HepG2 (cell line): ENCODE measurements at regions not wholly inside any gene's neighbourhood (a gene's known extent, or its start where the extent isn't known, plus 50 kb on each side); places are given as distances from the start of the nearest gene placed in this dataset.

Experiments
- ATAC-seq: fragments of 200-7000 bp; cut with Tn5 transposase; 3 replicates; pipeline ENCODE4 v1.9.1; 2020; ENCODE audit warnings: mild to moderate bottlenecking, moderate library complexity
- BruUV-seq: library from RNA; stranded (reverse); fragments of 400-500 nt; replicated peaks from 2 replicates; lab custom pipeline; 2021; lab: Mats Ljungman, UMichigan
- CTCF ChIA-PET: fragments of 300-600 bp; formaldehyde crosslinking; extraction: SDS; loops from one replicate; lab custom pipeline; 2021; ENCODE audit warnings: low total read pairs, inconsistent platforms, low intra/inter-chr PET ratio; lab: Yijun Ruan, JAX
- POLR2A ChIA-PET: fragments of 350-600 bp; sonication (Branson Sonifier 250); formaldehyde crosslinking; loops from one replicate; lab custom pipeline; 2020; ENCODE audit warnings: antibody characterized with exemption, inconsistent platforms; lab: Yijun Ruan, JAX
- DNase-seq: peaks from one replicate; pipeline ENCODE4 v3.0.0-alpha.2; 2015; ENCODE audit warnings: low spot score
- FAIRE-seq: peaks from 3 replicates; lab custom pipeline; 2011; peaks lifted over from hg19 to GRCh38; lab: Jason Lieb, UNC
- H2AFZ ChIP-seq: one replicate; pipeline ENCODE4 v1.6.1; 2011; ENCODE audit warnings: low read length, inconsistent platforms
- H3K27ac ChIP-seq: fragments of 300-600 bp; 3 replicates; pipeline ENCODE4 v1.8.0; 2011; ENCODE audit warnings: mixed run types, mild to moderate bottlenecking, mixed read lengths, low read length, inconsistent platforms; ENCODE audit not compliant: insufficient read depth; ENCODE audit errors: extremely low read length
- H3K27me3 ChIP-seq, 2 experiments: fragments of 200-600 bp in 1 of 2; 2 replicates in 1 of 2; 3 replicates in 1 of 2; pipeline versions ENCODE4 v1.6.0 to v1.8.0; 2011; ENCODE audit warnings: low read length in 2 of 2, mild to moderate bottlenecking in 2 of 2, moderate library complexity in 2 of 2, inconsistent platforms in 1 of 2; ENCODE audit not compliant: insufficient read depth in 2 of 2, control insufficient read depth in 1 of 2
- H3K36me3 ChIP-seq, 2 experiments: fragments of 200-600 bp in 1 of 2; replicated peaks in 1 of 2; 2 replicates in 1 of 2; 3 replicates in 1 of 2; pipeline versions ENCODE4 v1.5.1 to v1.8.0; 2011; ENCODE audit warnings: low read length in 2 of 2, inconsistent platforms in 1 of 2; ENCODE audit not compliant: insufficient read depth in 2 of 2, control insufficient read depth in 1 of 2
- H3K4me1 ChIP-seq: 2 replicates; pipeline ENCODE4 v1.5.1; 2012; ENCODE audit warnings: low read length, inconsistent platforms; ENCODE audit not compliant: insufficient read depth
- H3K4me2 ChIP-seq: 2 replicates; pipeline ENCODE4 v1.6.0; 2011; ENCODE audit warnings: low read depth, low read length, inconsistent platforms
- H3K4me3 ChIP-seq, 3 experiments: fragments of 200-600 bp in 1 of 3; sonication (generic), shearing (Covaris generic) in 1 of 3; replicated peaks in 1 of 3; 2 replicates each; pipeline ENCODE4 v1.5.1; 2011 to 2016; ENCODE audit warnings: low read length in 3 of 3, inconsistent platforms in 2 of 3, low read depth in 2 of 3, mild to moderate bottlenecking in 2 of 3, control low read depth in 1 of 3, mixed read lengths in 1 of 3; ENCODE audit not compliant: insufficient read depth in 1 of 3
- H3K79me2 ChIP-seq: one replicate; pipeline ENCODE4 v1.6.1; 2011; ENCODE audit warnings: low read length, inconsistent platforms; ENCODE audit not compliant: insufficient read depth
- H3K9ac ChIP-seq: 2 replicates; pipeline ENCODE4 v1.6.0; 2011; ENCODE audit warnings: mild to moderate bottlenecking, low read depth, low read length, inconsistent platforms; ENCODE audit not compliant: insufficient read depth
- H3K9me3 ChIP-seq: 2 replicates; pipeline ENCODE4 v1.5.1; 2012; ENCODE audit warnings: mild to moderate bottlenecking, low read length
- H4K20me1 ChIP-seq: 2 replicates; pipeline ENCODE4 v1.6.0; 2011; ENCODE audit warnings: inconsistent platforms, mild to moderate bottlenecking, low read length, moderate library complexity; ENCODE audit not compliant: insufficient read depth
- HNRNPH1 ChIP-seq: fragments of 200-400 bp; formaldehyde crosslinking; optimal IDR thresholded peaks from 2 replicates; pipeline ENCODE3; 2017; ENCODE audit warnings: mild to moderate bottlenecking, low read depth, low read length
- KLF13 ChIP-seq: sonication (generic); formaldehyde crosslinking; IDR thresholded peaks from 2 replicates; pipeline ENCODE4 v1.4.0; 2020; ENCODE audit warnings: mild to moderate bottlenecking, missing genetic modification reagents
- MAFF ChIP-seq: IDR thresholded peaks from 2 replicates; pipeline ENCODE4 v1.6.1; 2011; ENCODE audit warnings: low read depth, low read length, improper control_type of control experiment
- NR2F6 ChIP-seq, 2 experiments: IDR thresholded peaks; 2 replicates each; pipeline ENCODE4 v1.6.1; 2016; ENCODE audit warnings: antibody characterized with exemption in 1 of 2, mild to moderate bottlenecking in 1 of 2
- SMYD3 ChIP-seq: sonication (generic); formaldehyde crosslinking; IDR thresholded peaks from 2 replicates; pipeline ENCODE4 v1.8.1; 2023; ENCODE audit warnings: mild to moderate bottlenecking, missing genetic modification reagents
- THAP7 ChIP-seq: sonication (generic); formaldehyde crosslinking; IDR thresholded peaks from 2 replicates; pipeline ENCODE4 v1.8.1; 2023; ENCODE audit warnings: mild to moderate bottlenecking, missing genetic modification reagents
- ZBTB3 ChIP-seq: sonication (generic); formaldehyde crosslinking; IDR thresholded peaks from 2 replicates; pipeline ENCODE4 v1.4.0; 2020; ENCODE audit warnings: low read depth, mild to moderate bottlenecking, moderate library complexity, missing genetic modification reagents, borderline replicate concordance
- ZBTB8A ChIP-seq: sonication (generic); formaldehyde crosslinking; IDR thresholded peaks from 2 replicates; pipeline ENCODE4 v1.4.0; 2020; ENCODE audit warnings: mild to moderate bottlenecking, low read depth, missing genetic modification reagents, borderline replicate concordance
- ZFYVE20 ChIP-seq: sonication (generic); formaldehyde crosslinking; IDR thresholded peaks from 2 replicates; pipeline ENCODE4 v1.8.0; 2023; ENCODE audit warnings: low read depth, mild to moderate bottlenecking, moderate library complexity, missing genetic modification reagents, borderline replicate concordance
- ZNF138 ChIP-seq: sonication (generic); formaldehyde crosslinking; IDR thresholded peaks from 2 replicates; pipeline ENCODE4 v1.5.0; 2020; ENCODE audit warnings: mild to moderate bottlenecking, low read depth, missing genetic modification reagents
- ZNF253 ChIP-seq: sonication (generic); formaldehyde crosslinking; IDR thresholded peaks from 2 replicates; pipeline ENCODE4 v1.8.0; 2022; ENCODE audit warnings: mild to moderate bottlenecking, missing genetic modification reagents, borderline replicate concordance
- ZNF574 ChIP-seq: sonication (generic); formaldehyde crosslinking; IDR thresholded peaks from 2 replicates; pipeline ENCODE4 v1.4.0; 2020; ENCODE audit warnings: missing genetic modification reagents
- ZNF710 ChIP-seq: sonication (generic); formaldehyde crosslinking; IDR thresholded peaks from 2 replicates; pipeline ENCODE4 v1.5.0; 2020; ENCODE audit warnings: mild to moderate bottlenecking, missing genetic modification reagents, borderline replicate concordance
- ZNF746 ChIP-seq: sonication (generic); formaldehyde crosslinking; IDR thresholded peaks from 2 replicates; pipeline ENCODE4 v1.8.0; 2022; ENCODE audit warnings: mild to moderate bottlenecking, missing genetic modification reagents
- ZZZ3 ChIP-seq: sonication (generic); formaldehyde crosslinking; IDR thresholded peaks from 2 replicates; pipeline ENCODE4 v1.4.0; 2020; ENCODE audit warnings: missing genetic modification reagents, mild to moderate bottlenecking, borderline replicate concordance
- WGBS: methylation state at CpG from one replicate; pipeline ENCODE4 v1.1.6; 2017; ENCODE audit warnings: low lambda C conversion rate; 5-methylcytosine and 5-hydroxymethylcytosine counted together
- in situ Hi-C: cut with HindIII; loops from 2 replicates; pipeline ENCODE4 v1.10.0; 2017; ENCODE audit warnings: low pct_unique_long_range_greater_than_20kb; ENCODE audit not compliant: extremely low pct_ligation_motif_present
- intact Hi-C: fragments of 100-400 bp; cut with micrococcal nuclease; formaldehyde crosslinking; loops from one replicate; pipeline ENCODE4 v1.10.0; 2022; ENCODE audit not compliant: unreplicated experiment
- TF ChIP-seq, protein P1 (sequence below): sonication (generic); formaldehyde crosslinking; IDR thresholded peaks from 2 replicates; pipeline ENCODE4 v1.5.0; 2020; ENCODE audit warnings: mild to moderate bottlenecking, missing genetic modification reagents

DNA sequence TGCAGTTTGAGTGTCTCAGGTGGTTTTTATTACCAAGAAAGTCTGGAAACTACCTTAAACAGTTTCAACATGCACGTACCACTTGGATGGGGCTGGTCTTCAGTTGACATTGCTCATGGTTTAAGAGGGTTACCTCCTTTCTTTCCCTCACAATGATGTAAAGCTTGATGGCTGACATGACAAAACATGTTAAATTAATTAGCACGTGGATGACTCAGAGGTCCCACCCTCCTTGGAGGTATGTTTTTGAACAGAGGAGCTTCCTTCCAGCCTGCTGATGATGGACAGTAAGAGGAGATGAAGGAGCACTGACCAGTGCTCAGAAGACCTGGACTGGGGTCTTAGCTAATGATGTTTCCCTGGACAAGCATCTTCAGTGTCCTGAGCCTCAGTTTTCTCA lies 322.3 kb upstream of the PODXL start (continued):
- no peak for TF ChIP-seq THAP7 (CRISPR knock-in tag)
- no peak for TF ChIP-seq ZNF253 (CRISPR knock-in tag)
- TF ChIP-seq KLF13 (CRISPR knock-in tag): no peak
- no peak for TF ChIP-seq ZFYVE20 (CRISPR knock-in tag)
- TF ChIP-seq ZNF574 (CRISPR knock-in tag): no peak
- no peak for TF ChIP-seq NR2F6 (IDR thresholded peaks at IDR 0.05)
- TF ChIP-seq NR2F6 (CRISPR knock-in tag; IDR thresholded peaks at IDR 0.05): no peak
- TF ChIP-seq MAFF: no peak
- TF ChIP-seq ZZZ3 (CRISPR knock-in tag): no peak
- no peak for TF ChIP-seq ZNF138 (CRISPR knock-in tag)
- TF ChIP-seq, all 625 proteins: peak for 0

- DNase-seq (no peak), ATAC-seq (no peak), FAIRE-seq (no peak)
- WGBS: 0% methylated on average over 6 of the region's 6 CpGs
- Histone ChIP-seq H3K79me2 (no peaks in the 10 kb centered on the region), H3K9ac (no peak overlapping the region), H3K9me3 (no peaks in the 10 kb centered on the region), H3K27me3 (no peaks in the 10 kb centered on the region), H3K27ac (no peak overlapping the region), H3K4me3 (no peak overlapping the region), H3K4me2 (no peak overlapping the region), H2AFZ (no peak overlapping the region), H3K4me1 (no peaks in the 10 kb centered on the region), H4K20me1 (no peaks in the 10 kb centered on the region), H3K36me3 (no peaks in the 10 kb centered on the region)
- ChIA-PET POLR2A (no interaction called here), CTCF (no interaction called here)
- intact Hi-C loops (no loop called here), in situ Hi-C loops (no loop called here)
- no TSS peak for BruUV-seq
- TF ChIP-seq SMYD3 (CRISPR knock-in tag) (no peak), ZNF710 (CRISPR knock-in tag) (no peak), HNRNPH1 (no peak), ZBTB8A (CRISPR knock-in tag) (no peak), ZBTB3 (CRISPR knock-in tag) (no peak), ZNF746 (no peak)
- TF ChIP-seq, protein P1, sequence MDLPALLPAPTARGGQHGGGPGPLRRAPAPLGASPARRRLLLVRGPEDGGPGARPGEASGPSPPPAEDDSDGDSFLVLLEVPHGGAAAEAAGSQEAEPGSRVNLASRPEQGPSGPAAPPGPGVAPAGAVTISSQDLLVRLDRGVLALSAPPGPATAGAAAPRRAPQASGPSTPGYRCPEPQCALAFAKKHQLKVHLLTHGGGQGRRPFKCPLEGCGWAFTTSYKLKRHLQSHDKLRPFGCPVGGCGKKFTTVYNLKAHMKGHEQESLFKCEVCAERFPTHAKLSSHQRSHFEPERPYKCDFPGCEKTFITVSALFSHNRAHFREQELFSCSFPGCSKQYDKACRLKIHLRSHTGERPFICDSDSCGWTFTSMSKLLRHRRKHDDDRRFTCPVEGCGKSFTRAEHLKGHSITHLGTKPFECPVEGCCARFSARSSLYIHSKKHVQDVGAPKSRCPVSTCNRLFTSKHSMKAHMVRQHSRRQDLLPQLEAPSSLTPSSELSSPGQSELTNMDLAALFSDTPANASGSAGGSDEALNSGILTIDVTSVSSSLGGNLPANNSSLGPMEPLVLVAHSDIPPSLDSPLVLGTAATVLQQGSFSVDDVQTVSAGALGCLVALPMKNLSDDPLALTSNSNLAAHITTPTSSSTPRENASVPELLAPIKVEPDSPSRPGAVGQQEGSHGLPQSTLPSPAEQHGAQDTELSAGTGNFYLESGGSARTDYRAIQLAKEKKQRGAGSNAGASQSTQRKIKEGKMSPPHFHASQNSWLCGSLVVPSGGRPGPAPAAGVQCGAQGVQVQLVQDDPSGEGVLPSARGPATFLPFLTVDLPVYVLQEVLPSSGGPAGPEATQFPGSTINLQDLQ (CRISPR knock-in tag): no peak
These were observed 317.2 kb upstream of the PODXL start for GRCh38 chr7:131873581-131873980.
